ENCODE measurements at regions not wholly inside any gene's neighbourhood (a gene's known extent, or its start where the extent isn't known, plus 50 kb on each side); places are given as distances from the start of the nearest gene placed in this dataset.

- TF ChIP-seq FOXP2 (optimal IDR thresholded peaks at IDR 0.05; ENCODE audit: control extremely low read depth, extremely low read length, insufficient read depth) (no peak), POLR2AphosphoS5 (IDR thresholded peaks at IDR 0.05; ENCODE audit: borderline replicate concordance, low read depth, low read length) (no peak)
Observed at GRCh38 chr5:62920856-62921255, 342.2 kb downstream of the LRRC70 start.

Measured in SK-N-MC (cell line).